ENCODE measurements at regions not wholly inside any gene's neighbourhood (a gene's known extent, or its start where the extent isn't known, plus 50 kb on each side); places are given as distances from the start of the nearest gene placed in this dataset.
"Not testable (repeated sequence)": the region's sequence is repeated elsewhere in the genome, so short reads cannot be mapped to it uniquely, and the experiment has no call there.

- no peak for TF ChIP-seq CTCF (IDR thresholded peaks at IDR 0.05; ENCODE audit: insufficient read depth, low read depth, low read length, missing control alignments)
- no peak overlapping the region for H3K4me3 ChIP-seq (ENCODE audit: low read depth, low read length)
- DNase-seq (ENCODE audit: low read depth), result peak; percentile 45
Measured at GRCh38 chr1:157307491-157307890, 169.3 kb upstream of the ETV3 start.

- DNase-seq (ENCODE audit: low read depth), result no peak
- no peak for TF ChIP-seq CTCF (IDR thresholded peaks at IDR 0.05; ENCODE audit: insufficient read depth, low read depth, low read length, missing control alignments)
- no peak overlapping the region for H3K4me3 ChIP-seq (ENCODE audit: low read depth, low read length)
Measured at GRCh38 chr1:157306896-157307295, 168.7 kb upstream of the ETV3 start.

- peak; percentile 15 for DNase-seq (ENCODE audit: low read depth)
- TF ChIP-seq CTCF (IDR thresholded peaks at IDR 0.05; ENCODE audit: insufficient read depth, low read depth, low read length, missing control alignments), result no peak
- no peak overlapping the region for H3K4me3 ChIP-seq (ENCODE audit: low read depth, low read length)
Measured at GRCh38 chr1:157304271-157304670, 166.1 kb upstream of the ETV3 start.

GRCh38 chr1:157302724-157303123, 164.5 kb upstream of the ETV3 start:
- H3K4me3 ChIP-seq (ENCODE audit: low read depth, low read length), result no peak overlapping the region

GRCh38 chr1:157302199-157302497, 164.0 kb upstream of the ETV3 start:
- no peak for DNase-seq (ENCODE audit: low read depth)
- no peak for TF ChIP-seq CTCF (IDR thresholded peaks at IDR 0.05; ENCODE audit: insufficient read depth, low read depth, low read length, missing control alignments)
- no peak overlapping the region for H3K4me3 ChIP-seq (ENCODE audit: low read depth, low read length)

More at GRCh38 chr1:157302724-157303123, 164.5 kb upstream of the ETV3 start:
- no peak for TF ChIP-seq CTCF (IDR thresholded peaks at IDR 0.05; ENCODE audit: insufficient read depth, low read depth, low read length, missing control alignments)
- DNase-seq (ENCODE audit: low read depth), result no peak

- no peak overlapping the region for H3K4me3 ChIP-seq (ENCODE audit: low read depth, low read length)
- TF ChIP-seq CTCF (IDR thresholded peaks at IDR 0.05; ENCODE audit: insufficient read depth, low read depth, low read length, missing control alignments), result no peak
Measured at GRCh38 chr1:157301477-157302198, 163.4 kb upstream of the ETV3 start.

GRCh38 chr1:157294387-157295145, 156.4 kb upstream of the ETV3 start:
- not testable (repeated sequence) for DNase-seq (ENCODE audit: low read depth); H3K4me3 ChIP-seq (ENCODE audit: low read depth, low read length)

More at GRCh38 chr1:157301477-157302198, 163.4 kb upstream of the ETV3 start:
- DNase-seq (ENCODE audit: low read depth), result no peak

Data from GM12865 (cell line).